ENCODE measurements at regions not wholly inside any gene's neighbourhood (a gene's known extent, or its start where the extent isn't known, plus 50 kb on each side); places are given as distances from the start of the nearest gene placed in this dataset.

DNA sequence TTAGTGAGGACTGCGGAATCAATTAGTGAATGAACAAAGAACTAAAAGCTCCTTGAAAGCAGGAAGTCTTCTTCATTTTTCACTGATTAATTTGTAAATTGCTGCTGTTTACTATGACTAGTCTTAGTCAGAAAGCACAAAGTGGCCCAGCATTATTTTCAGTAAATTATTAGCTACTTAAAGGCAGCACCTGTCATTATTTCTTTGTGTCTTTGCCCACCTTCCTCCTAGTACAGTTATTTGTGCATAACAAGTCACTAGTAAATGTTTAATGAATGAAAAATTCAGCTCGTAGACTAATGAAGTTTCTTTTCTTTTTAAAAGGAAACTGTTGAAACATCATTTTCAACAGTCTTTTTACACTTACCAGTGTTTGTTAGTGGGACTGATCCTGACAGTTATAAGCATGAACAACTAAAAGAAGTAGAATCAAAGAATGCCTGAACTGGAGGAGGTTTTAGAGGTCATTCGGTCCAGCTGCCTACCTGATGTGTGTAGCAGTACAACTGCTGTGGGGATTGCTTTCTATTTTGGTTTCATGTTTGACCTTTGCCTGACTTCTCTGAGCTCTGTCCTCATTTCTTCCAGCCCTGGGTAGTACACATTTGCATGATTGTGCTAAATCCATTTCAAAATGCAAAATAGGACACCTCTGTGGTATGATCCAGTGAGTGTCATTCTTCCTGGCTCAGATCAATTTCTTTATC is 140.0 kb upstream of the PHYHIPL start (continued):
- TF ChIP-seq, protein P1, sequence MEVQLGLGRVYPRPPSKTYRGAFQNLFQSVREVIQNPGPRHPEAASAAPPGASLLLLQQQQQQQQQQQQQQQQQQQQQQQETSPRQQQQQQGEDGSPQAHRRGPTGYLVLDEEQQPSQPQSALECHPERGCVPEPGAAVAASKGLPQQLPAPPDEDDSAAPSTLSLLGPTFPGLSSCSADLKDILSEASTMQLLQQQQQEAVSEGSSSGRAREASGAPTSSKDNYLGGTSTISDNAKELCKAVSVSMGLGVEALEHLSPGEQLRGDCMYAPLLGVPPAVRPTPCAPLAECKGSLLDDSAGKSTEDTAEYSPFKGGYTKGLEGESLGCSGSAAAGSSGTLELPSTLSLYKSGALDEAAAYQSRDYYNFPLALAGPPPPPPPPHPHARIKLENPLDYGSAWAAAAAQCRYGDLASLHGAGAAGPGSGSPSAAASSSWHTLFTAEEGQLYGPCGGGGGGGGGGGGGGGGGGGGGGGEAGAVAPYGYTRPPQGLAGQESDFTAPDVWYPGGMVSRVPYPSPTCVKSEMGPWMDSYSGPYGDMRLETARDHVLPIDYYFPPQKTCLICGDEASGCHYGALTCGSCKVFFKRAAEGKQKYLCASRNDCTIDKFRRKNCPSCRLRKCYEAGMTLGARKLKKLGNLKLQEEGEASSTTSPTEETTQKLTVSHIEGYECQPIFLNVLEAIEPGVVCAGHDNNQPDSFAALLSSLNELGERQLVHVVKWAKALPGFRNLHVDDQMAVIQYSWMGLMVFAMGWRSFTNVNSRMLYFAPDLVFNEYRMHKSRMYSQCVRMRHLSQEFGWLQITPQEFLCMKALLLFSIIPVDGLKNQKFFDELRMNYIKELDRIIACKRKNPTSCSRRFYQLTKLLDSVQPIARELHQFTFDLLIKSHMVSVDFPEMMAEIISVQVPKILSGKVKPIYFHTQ (CRISPR knock-in tag; IDR thresholded peaks at IDR 0.05), result no peak

DNA sequence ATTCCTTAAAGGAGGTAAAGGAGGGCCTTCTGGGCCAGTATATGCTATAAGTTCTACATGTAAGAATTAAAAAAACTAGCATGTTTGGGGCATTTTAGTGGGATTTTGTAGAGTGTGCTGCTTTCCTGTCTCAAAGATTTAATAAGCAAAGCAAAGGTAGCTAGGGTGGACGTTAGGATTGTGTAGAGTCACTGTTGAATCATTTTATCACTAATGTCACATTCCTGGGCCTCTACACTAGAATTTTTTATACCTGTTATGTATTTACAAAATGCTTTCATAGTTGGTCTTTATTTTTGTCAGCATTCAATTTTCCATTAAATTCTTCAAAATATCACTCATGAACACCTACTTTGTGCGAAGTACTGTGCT is 139.4 kb upstream of the PHYHIPL start:
- POLR2A ChIA-PET, result no interaction called here
- DNase-seq (ENCODE audit: low spot score) (no peak), ATAC-seq (no peak)
- no peaks in the 10 kb centered on the region for H3K4me1 Mint-ChIP-seq
- H3K4me3 Mint-ChIP-seq, result no peak overlapping the region
- TF ChIP-seq, protein P2, sequence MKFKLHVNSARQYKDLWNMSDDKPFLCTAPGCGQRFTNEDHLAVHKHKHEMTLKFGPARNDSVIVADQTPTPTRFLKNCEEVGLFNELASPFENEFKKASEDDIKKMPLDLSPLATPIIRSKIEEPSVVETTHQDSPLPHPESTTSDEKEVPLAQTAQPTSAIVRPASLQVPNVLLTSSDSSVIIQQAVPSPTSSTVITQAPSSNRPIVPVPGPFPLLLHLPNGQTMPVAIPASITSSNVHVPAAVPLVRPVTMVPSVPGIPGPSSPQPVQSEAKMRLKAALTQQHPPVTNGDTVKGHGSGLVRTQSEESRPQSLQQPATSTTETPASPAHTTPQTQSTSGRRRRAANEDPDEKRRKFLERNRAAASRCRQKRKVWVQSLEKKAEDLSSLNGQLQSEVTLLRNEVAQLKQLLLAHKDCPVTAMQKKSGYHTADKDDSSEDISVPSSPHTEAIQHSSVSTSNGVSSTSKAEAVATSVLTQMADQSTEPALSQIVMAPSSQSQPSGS (CRISPR knock-in tag; IDR thresholded peaks at IDR 0.05; ENCODE audit: borderline replicate concordance, low read depth), result no peak
- TF ChIP-seq, protein P3, sequence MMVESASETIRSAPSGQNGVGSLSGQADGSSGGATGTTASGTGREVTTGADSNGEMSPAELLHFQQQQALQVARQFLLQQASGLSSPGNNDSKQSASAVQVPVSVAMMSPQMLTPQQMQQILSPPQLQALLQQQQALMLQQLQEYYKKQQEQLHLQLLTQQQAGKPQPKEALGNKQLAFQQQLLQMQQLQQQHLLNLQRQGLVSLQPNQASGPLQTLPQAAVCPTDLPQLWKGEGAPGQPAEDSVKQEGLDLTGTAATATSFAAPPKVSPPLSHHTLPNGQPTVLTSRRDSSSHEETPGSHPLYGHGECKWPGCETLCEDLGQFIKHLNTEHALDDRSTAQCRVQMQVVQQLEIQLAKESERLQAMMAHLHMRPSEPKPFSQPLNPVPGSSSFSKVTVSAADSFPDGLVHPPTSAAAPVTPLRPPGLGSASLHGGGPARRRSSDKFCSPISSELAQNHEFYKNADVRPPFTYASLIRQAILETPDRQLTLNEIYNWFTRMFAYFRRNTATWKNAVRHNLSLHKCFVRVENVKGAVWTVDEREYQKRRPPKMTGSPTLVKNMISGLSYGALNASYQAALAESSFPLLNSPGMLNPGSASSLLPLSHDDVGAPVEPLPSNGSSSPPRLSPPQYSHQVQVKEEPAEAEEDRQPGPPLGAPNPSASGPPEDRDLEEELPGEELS (CRISPR knock-in tag; IDR thresholded peaks at IDR 0.05), result no peak
- TF ChIP-seq ATF1 (CRISPR knock-in tag; IDR thresholded peaks at IDR 0.05) (no peak), ZNF671 (CRISPR knock-in tag; IDR thresholded peaks at IDR 0.05) (no peak), NFE2L1 (CRISPR knock-in tag; IDR thresholded peaks at IDR 0.05) (no peak)
- TF ChIP-seq, protein P4, sequence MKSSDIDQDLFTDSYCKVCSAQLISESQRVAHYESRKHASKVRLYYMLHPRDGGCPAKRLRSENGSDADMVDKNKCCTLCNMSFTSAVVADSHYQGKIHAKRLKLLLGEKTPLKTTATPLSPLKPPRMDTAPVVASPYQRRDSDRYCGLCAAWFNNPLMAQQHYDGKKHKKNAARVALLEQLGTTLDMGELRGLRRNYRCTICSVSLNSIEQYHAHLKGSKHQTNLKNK (CRISPR knock-in tag; IDR thresholded peaks at IDR 0.05), result no peak
- TF ChIP-seq, protein P5, sequence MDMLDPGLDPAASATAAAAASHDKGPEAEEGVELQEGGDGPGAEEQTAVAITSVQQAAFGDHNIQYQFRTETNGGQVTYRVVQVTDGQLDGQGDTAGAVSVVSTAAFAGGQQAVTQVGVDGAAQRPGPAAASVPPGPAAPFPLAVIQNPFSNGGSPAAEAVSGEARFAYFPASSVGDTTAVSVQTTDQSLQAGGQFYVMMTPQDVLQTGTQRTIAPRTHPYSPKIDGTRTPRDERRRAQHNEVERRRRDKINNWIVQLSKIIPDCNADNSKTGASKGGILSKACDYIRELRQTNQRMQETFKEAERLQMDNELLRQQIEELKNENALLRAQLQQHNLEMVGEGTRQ (CRISPR knock-in tag; IDR thresholded peaks at IDR 0.05), result no peak
- TF ChIP-seq, protein P6, sequence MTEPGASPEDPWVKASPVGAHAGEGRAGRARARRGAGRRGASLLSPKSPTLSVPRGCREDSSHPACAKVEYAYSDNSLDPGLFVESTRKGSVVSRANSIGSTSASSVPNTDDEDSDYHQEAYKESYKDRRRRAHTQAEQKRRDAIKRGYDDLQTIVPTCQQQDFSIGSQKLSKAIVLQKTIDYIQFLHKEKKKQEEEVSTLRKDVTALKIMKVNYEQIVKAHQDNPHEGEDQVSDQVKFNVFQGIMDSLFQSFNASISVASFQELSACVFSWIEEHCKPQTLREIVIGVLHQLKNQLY (CRISPR knock-in tag; IDR thresholded peaks at IDR 0.05), result no peak
- TF ChIP-seq, protein P7, sequence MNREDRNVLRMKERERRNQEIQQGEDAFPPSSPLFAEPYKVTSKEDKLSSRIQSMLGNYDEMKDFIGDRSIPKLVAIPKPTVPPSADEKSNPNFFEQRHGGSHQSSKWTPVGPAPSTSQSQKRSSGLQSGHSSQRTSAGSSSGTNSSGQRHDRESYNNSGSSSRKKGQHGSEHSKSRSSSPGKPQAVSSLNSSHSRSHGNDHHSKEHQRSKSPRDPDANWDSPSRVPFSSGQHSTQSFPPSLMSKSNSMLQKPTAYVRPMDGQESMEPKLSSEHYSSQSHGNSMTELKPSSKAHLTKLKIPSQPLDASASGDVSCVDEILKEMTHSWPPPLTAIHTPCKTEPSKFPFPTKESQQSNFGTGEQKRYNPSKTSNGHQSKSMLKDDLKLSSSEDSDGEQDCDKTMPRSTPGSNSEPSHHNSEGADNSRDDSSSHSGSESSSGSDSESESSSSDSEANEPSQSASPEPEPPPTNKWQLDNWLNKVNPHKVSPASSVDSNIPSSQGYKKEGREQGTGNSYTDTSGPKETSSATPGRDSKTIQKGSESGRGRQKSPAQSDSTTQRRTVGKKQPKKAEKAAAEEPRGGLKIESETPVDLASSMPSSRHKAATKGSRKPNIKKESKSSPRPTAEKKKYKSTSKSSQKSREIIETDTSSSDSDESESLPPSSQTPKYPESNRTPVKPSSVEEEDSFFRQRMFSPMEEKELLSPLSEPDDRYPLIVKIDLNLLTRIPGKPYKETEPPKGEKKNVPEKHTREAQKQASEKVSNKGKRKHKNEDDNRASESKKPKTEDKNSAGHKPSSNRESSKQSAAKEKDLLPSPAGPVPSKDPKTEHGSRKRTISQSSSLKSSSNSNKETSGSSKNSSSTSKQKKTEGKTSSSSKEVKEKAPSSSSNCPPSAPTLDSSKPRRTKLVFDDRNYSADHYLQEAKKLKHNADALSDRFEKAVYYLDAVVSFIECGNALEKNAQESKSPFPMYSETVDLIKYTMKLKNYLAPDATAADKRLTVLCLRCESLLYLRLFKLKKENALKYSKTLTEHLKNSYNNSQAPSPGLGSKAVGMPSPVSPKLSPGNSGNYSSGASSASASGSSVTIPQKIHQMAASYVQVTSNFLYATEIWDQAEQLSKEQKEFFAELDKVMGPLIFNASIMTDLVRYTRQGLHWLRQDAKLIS (CRISPR knock-in tag; IDR thresholded peaks at IDR 0.05; ENCODE audit: borderline replicate concordance), result no peak
- CTCF ChIA-PET, result no interaction called here
- no peaks in the 10 kb centered on the region for H3K36me3 Mint-ChIP-seq
- no peaks in the 10 kb centered on the region for H3K27me3 Mint-ChIP-seq (ENCODE audit: low read depth)
- H3K9me3 Mint-ChIP-seq, result no peaks in the 10 kb centered on the region
- no peak overlapping the region for H3K27ac Mint-ChIP-seq
